Activated CD4-positive, alpha-beta T cell treated with anti-CD3 and anti-CD28 coated beads, Interleukin-2, amount 10 ng/mL, durations not matched to agents 7 days and 5 days (primary cell): ENCODE measurements at regions not wholly inside any gene's neighbourhood (a gene's known extent, or its start where the extent isn't known, plus 50 kb on each side); places are given as distances from the start of the nearest gene placed in this dataset.
"Not testable (repeated sequence)": the region's sequence is repeated elsewhere in the genome, so short reads cannot be mapped to it uniquely, and the experiment has no call there.

Experiments
- CTCF ChIA-PET: fragments of 350-600 bp; sonication (Branson Sonifier 250); formaldehyde crosslinking; loops from one replicate; lab custom pipeline; 2021; ENCODE audit warnings: antibody characterized with exemption; lab: Charles Lee
- POLR2A ChIA-PET: fragments of 350-600 bp; sonication (Branson Sonifier 250); formaldehyde crosslinking; loops from one replicate; lab custom pipeline; 2021; ENCODE audit warnings: antibody characterized with exemption; lab: Charles Lee
- DNase-seq: peaks from one replicate; pipeline ENCODE4 v3.0.0-alpha.2; 2020
- H3K27ac Mint-ChIP-seq: one replicate; pipeline ENCODE4 v1.8.0; 2021; ENCODE audit warnings: mild to moderate bottlenecking, moderate library complexity, mixed read lengths
- H3K27me3 Mint-ChIP-seq: one replicate; pipeline ENCODE4 v1.8.0; 2021; ENCODE audit warnings: mixed read lengths
- H3K36me3 Mint-ChIP-seq: one replicate; pipeline ENCODE4 v1.8.0; 2021; ENCODE audit warnings: low read depth, mixed read lengths
- H3K4me1 Mint-ChIP-seq: one replicate; pipeline ENCODE4 v1.8.0; 2021; ENCODE audit warnings: mixed read lengths
- H3K4me3 Mint-ChIP-seq: one replicate; pipeline ENCODE4 v1.8.0; 2021; ENCODE audit warnings: mild to moderate bottlenecking, moderate library complexity, mixed read lengths
- H3K9me3 Mint-ChIP-seq: one replicate; pipeline ENCODE4 v1.8.0; 2021; ENCODE audit warnings: mixed read lengths

- DNase-seq, H3K36me3 Mint-ChIP-seq, H3K27me3 Mint-ChIP-seq, H3K4me1 Mint-ChIP-seq, CTCF ChIA-PET, H3K9me3 Mint-ChIP-seq, H3K4me3 Mint-ChIP-seq, POLR2A ChIA-PET, H3K27ac Mint-ChIP-seq: not testable (repeated sequence)
These were observed 122.4 kb downstream of the NPIPB11 start for GRCh38 chr16:29284159-29284558.

- H3K27me3 Mint-ChIP-seq, CTCF ChIA-PET, H3K4me3 Mint-ChIP-seq, H3K4me1 Mint-ChIP-seq, POLR2A ChIA-PET, H3K9me3 Mint-ChIP-seq, H3K27ac Mint-ChIP-seq, DNase-seq, H3K36me3 Mint-ChIP-seq: not testable (repeated sequence)
These were observed 128.2 kb downstream of the NPIPB11 start for GRCh38 chr16:29278097-29278871.

GRCh38 chr16:29276446-29276845, 130.1 kb downstream of the NPIPB11 start:
- H3K4me1 Mint-ChIP-seq, H3K27ac Mint-ChIP-seq, POLR2A ChIA-PET, H3K4me3 Mint-ChIP-seq, DNase-seq, CTCF ChIA-PET, H3K36me3 Mint-ChIP-seq, H3K9me3 Mint-ChIP-seq, H3K27me3 Mint-ChIP-seq: not testable (repeated sequence)

GRCh38 chr16:29274055-29275035, 132.2 kb downstream of the NPIPB11 start:
- peaks cover 13% of the 10 kb centered on the region for H3K9me3 Mint-ChIP-seq
- H3K36me3 Mint-ChIP-seq, H3K27ac Mint-ChIP-seq, H3K4me1 Mint-ChIP-seq, DNase-seq, H3K4me3 Mint-ChIP-seq, POLR2A ChIA-PET, H3K27me3 Mint-ChIP-seq, CTCF ChIA-PET: not testable (repeated sequence)

- H3K27ac Mint-ChIP-seq, H3K4me3 Mint-ChIP-seq, H3K27me3 Mint-ChIP-seq, CTCF ChIA-PET, DNase-seq, POLR2A ChIA-PET, H3K4me1 Mint-ChIP-seq, H3K36me3 Mint-ChIP-seq: not testable (repeated sequence)
- H3K9me3 Mint-ChIP-seq = peaks cover 13% of the 10 kb centered on the region
These were observed 133.0 kb downstream of the NPIPB11 start for GRCh38 chr16:29273298-29274054.

GRCh38 chr16:29271721-29272675, 134.5 kb downstream of the NPIPB11 start:
- POLR2A ChIA-PET, H3K27me3 Mint-ChIP-seq, H3K4me3 Mint-ChIP-seq, H3K27ac Mint-ChIP-seq, DNase-seq, H3K36me3 Mint-ChIP-seq, CTCF ChIA-PET, H3K4me1 Mint-ChIP-seq: not testable (repeated sequence)
- peaks cover 13% of the 10 kb centered on the region for H3K9me3 Mint-ChIP-seq

GRCh38 chr16:29270923-29271322, 135.6 kb downstream of the NPIPB11 start:
- H3K36me3 Mint-ChIP-seq, POLR2A ChIA-PET, DNase-seq, H3K27ac Mint-ChIP-seq, H3K27me3 Mint-ChIP-seq, H3K4me3 Mint-ChIP-seq, H3K4me1 Mint-ChIP-seq, CTCF ChIA-PET: not testable (repeated sequence)
- H3K9me3 Mint-ChIP-seq = peaks cover 13% of the 10 kb centered on the region

- H3K4me3 Mint-ChIP-seq, H3K27me3 Mint-ChIP-seq, H3K36me3 Mint-ChIP-seq, POLR2A ChIA-PET, H3K27ac Mint-ChIP-seq, CTCF ChIA-PET, DNase-seq, H3K4me1 Mint-ChIP-seq: not testable (repeated sequence)
- H3K9me3 Mint-ChIP-seq = peaks cover 13% of the 10 kb centered on the region
These were observed 136.5 kb downstream of the NPIPB11 start for GRCh38 chr16:29270033-29270432.

GRCh38 chr16:29269192-29269811, 137.2 kb downstream of the NPIPB11 start:
- H3K27ac Mint-ChIP-seq, POLR2A ChIA-PET, CTCF ChIA-PET, H3K36me3 Mint-ChIP-seq, DNase-seq, H3K4me1 Mint-ChIP-seq, H3K4me3 Mint-ChIP-seq, H3K27me3 Mint-ChIP-seq: not testable (repeated sequence)
- H3K9me3 Mint-ChIP-seq = peaks cover 13% of the 10 kb centered on the region

GRCh38 chr16:29268785-29269191, 137.7 kb downstream of the NPIPB11 start:
- DNase-seq, H3K4me1 Mint-ChIP-seq, H3K4me3 Mint-ChIP-seq, POLR2A ChIA-PET, CTCF ChIA-PET, H3K36me3 Mint-ChIP-seq, H3K27me3 Mint-ChIP-seq, H3K27ac Mint-ChIP-seq: not testable (repeated sequence)
- H3K9me3 Mint-ChIP-seq = peaks cover 13% of the 10 kb centered on the region

GRCh38 chr16:29268348-29268747, 138.2 kb downstream of the NPIPB11 start:
- H3K4me1 Mint-ChIP-seq, CTCF ChIA-PET, H3K27ac Mint-ChIP-seq, H3K27me3 Mint-ChIP-seq, POLR2A ChIA-PET, H3K4me3 Mint-ChIP-seq, H3K36me3 Mint-ChIP-seq, DNase-seq: not testable (repeated sequence)
- peaks cover 13% of the 10 kb centered on the region for H3K9me3 Mint-ChIP-seq

- CTCF ChIA-PET = not testable (repeated sequence)
- H3K9me3 Mint-ChIP-seq = peaks cover 13% of the 10 kb centered on the region
These were observed 138.6 kb downstream of the NPIPB11 start for GRCh38 chr16:29267891-29268290.

More at GRCh38 chr16:29267891-29268290, 138.6 kb downstream of the NPIPB11 start:
- H3K4me3 Mint-ChIP-seq, H3K36me3 Mint-ChIP-seq, DNase-seq, H3K27me3 Mint-ChIP-seq, H3K27ac Mint-ChIP-seq, POLR2A ChIA-PET, H3K4me1 Mint-ChIP-seq: not testable (repeated sequence)
